ENCODE measurements at regions not wholly inside any gene's neighbourhood (a gene's known extent, or its start where the extent isn't known, plus 50 kb on each side); places are given as distances from the start of the nearest gene placed in this dataset.
"Not testable (repeated sequence)": the region's sequence is repeated elsewhere in the genome, so short reads cannot be mapped to it uniquely, and the experiment has no call there.

DNA sequence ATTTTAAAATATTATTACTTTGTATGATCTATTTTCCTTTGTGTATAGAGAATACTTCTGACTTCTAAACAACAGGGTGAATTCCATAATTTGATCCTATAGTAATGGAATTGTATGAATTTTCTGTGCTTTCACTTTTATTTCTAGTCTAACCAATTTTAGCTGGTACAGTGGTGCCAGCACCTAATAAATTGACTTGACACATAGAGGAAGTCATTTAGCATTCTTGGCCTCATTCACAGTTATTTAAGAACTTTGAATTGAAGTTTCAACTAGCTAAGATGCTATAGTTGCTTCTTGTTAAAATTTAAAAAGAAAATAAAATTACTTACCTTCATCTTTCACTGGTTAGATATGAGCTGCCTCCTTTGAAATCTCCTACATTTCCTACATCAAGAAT lies 220.4 kb downstream of the CPS1 start:
- no peak overlapping the region for H3K4me3 ChIP-seq (ENCODE audit: low read depth, low read length)
- DNase-seq (ENCODE audit: low read depth), result no peak
- TF ChIP-seq, protein P1, sequence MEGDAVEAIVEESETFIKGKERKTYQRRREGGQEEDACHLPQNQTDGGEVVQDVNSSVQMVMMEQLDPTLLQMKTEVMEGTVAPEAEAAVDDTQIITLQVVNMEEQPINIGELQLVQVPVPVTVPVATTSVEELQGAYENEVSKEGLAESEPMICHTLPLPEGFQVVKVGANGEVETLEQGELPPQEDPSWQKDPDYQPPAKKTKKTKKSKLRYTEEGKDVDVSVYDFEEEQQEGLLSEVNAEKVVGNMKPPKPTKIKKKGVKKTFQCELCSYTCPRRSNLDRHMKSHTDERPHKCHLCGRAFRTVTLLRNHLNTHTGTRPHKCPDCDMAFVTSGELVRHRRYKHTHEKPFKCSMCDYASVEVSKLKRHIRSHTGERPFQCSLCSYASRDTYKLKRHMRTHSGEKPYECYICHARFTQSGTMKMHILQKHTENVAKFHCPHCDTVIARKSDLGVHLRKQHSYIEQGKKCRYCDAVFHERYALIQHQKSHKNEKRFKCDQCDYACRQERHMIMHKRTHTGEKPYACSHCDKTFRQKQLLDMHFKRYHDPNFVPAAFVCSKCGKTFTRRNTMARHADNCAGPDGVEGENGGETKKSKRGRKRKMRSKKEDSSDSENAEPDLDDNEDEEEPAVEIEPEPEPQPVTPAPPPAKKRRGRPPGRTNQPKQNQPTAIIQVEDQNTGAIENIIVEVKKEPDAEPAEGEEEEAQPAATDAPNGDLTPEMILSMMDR (IDR thresholded peaks at IDR 0.05; ENCODE audit: low read depth, low read length, missing control alignments), result no peak
- in situ Hi-C loops (cut with HindIII; ENCODE audit: low sequenced_read_pairs), result no loop called here

DNA sequence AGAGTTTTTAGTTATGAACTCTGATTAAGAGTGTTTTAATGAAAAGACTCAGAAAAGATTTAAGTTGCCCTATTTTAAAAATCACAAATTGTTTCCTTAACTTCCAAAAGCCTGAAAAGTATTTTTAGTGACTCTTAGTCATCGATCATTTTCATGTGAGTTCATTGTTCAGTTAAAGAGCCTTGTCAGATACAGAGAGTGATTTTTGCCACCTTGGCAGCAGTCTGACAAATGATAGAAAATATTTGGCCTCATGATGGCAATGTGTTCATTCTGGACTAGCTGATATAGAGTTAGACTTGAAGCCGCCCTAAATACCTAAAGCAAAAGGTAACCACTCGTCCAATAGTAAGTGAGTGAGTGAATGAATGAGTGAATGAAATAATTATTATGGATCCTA lies 225.8 kb downstream of the CPS1 start:
- TF ChIP-seq, protein P1 (IDR thresholded peaks at IDR 0.05; ENCODE audit: low read depth, low read length, missing control alignments), result no peak
- in situ Hi-C loops (cut with HindIII; ENCODE audit: low sequenced_read_pairs), result no loop called here
- DNase-seq (ENCODE audit: low read depth), result no peak
- H3K4me3 ChIP-seq (ENCODE audit: low read depth, low read length), result no peak overlapping the region

DNA sequence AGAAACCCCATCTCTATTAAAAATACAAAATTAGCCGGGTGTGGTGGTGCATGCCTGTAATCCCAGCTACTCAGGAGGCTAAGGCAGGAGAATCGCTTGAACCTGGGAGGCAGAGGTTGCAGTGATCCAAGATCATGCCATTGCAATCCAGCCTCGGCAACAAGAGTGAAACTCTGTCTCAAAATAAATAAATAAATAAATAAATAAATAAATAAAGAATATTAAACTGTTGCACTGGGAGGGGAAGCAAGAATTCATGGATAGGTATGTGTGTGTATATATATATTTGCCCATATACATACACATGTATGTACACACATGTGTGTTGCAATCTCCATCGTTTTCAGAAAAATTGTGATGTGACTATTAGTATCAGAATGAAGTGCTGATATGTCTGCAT lies 231.4 kb downstream of the CPS1 start:
- H3K4me3 ChIP-seq (ENCODE audit: low read depth, low read length); in situ Hi-C loops (cut with HindIII; ENCODE audit: low sequenced_read_pairs); DNase-seq (ENCODE audit: low read depth): not testable (repeated sequence)

DNA sequence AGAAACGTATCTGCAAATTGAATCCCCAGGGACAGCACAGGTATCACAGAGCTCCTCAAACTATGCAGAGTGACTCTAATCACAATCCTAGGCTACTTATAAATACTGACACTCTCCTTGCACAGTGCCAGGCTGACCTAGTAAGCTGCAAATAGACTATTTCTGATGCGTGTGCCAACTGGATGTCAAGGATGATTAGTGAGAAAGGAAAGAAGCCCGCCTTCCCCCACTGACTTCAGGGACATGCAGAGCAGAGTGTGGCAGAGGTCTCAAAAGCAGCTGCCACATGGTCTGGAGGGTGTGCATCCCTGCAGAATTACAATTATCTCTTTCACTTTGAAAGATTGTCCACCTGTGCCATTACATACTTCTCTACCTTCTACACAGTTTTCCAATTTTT lies 235.6 kb downstream of the CPS1 start:
- in situ Hi-C loops (cut with HindIII; ENCODE audit: low sequenced_read_pairs), result loop anchor here (5.0 kb wide), 1 partner anchor 70 kb away; no protein-coding TSS in a partner anchor
- no peak overlapping the region for H3K4me3 ChIP-seq (ENCODE audit: low read depth, low read length)
- TF ChIP-seq, protein P1 (IDR thresholded peaks at IDR 0.05; ENCODE audit: low read depth, low read length, missing control alignments), result no peak
- no peak for DNase-seq (ENCODE audit: low read depth)

DNA sequence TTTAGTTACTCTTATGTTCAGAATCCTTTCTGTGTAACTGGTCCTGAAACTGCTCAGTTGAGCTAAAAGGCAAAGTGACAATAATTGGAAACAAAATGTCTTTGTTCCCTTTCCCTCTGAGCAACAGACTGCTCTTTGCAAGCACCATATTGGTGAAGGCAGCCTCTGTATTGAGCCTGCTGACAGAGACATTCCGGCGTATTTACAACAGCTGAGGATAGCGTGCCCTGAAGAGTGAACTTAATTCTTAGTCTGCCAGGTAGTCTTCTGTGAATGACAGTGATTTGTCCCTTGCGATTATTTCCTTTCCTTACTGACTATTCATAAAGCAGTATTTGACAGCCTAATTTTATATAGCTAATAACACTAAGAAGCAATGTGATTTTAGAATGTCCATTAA lies 239.1 kb downstream of the CPS1 start:
- TF ChIP-seq, protein P1 (IDR thresholded peaks at IDR 0.05; ENCODE audit: low read depth, low read length, missing control alignments), result no peak
- DNase-seq (ENCODE audit: low read depth), result no peak
- H3K4me3 ChIP-seq (ENCODE audit: low read depth, low read length), result no peak overlapping the region
- in situ Hi-C loops (cut with HindIII; ENCODE audit: low sequenced_read_pairs), result no loop called here

DNA sequence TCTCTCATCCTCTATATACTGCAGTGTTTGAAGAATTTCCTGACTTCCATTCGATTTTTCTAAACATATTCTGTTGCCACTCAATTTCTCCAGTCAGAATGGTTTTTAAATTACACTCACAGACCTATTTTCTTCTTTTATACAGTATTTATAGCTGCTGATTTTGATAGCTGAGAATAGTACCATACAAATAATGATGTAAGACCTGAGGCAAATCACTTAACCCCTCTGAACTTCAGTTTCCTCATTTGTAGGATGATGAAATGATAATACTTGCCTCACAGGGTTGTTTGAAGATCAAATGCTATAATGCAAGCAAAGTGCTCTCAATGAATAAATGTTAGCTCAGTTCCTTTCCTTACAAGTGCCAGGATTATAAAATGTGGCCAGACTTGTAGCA lies 241.8 kb downstream of the CPS1 start:
- in situ Hi-C loops (cut with HindIII; ENCODE audit: low sequenced_read_pairs), result no loop called here
- H3K4me3 ChIP-seq (ENCODE audit: low read depth, low read length), result no peak overlapping the region
- DNase-seq (ENCODE audit: low read depth), result no peak
- TF ChIP-seq, protein P1 (IDR thresholded peaks at IDR 0.05; ENCODE audit: low read depth, low read length, missing control alignments), result no peak

DNA sequence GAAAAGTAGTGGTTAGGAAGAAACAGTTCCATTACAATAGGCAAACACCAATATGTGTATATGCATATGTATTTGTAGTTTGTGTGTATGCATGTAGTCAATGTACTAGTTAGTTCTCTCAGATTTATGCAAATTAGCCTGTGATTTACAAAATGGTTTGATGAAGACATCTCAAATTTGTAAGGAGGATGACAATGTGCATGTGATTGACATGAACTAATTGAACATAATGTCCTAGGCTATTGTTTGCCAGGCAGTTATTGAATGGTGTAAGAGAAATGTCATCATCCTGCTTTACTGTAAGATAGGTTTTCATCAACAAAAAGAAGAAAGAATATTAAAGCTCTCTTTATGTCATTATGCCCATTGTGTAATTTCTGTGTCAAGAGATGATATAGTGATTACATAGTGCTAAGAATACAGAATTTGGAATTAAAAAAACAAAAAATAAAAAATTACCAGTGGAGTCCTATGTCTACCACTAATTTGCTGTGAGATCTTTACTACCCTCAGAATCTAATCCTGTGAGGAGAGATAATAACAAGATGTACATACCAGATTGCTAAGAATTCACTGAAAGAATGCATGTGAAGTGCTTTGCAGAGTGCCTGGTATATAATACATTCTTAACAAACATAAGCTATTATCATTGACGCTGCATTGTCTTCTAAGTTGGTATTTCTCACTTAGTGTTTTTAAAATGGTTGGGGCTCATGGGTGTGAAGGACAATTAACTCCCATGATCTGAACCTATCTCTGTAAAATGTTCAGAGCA lies 258.0 kb downstream of the CPS1 start:
- in situ Hi-C loops (cut with HindIII; ENCODE audit: low sequenced_read_pairs), result no loop called here
- no peak for DNase-seq (ENCODE audit: low read depth)

More for the DNA sequence above, 258.0 kb downstream of the CPS1 start:
- TF ChIP-seq, protein P1 (IDR thresholded peaks at IDR 0.05; ENCODE audit: low read depth, low read length, missing control alignments), result no peak
- no peak overlapping the region for H3K4me3 ChIP-seq (ENCODE audit: low read depth, low read length)
